GM19455 (cell line): ENCODE measurements at regions not wholly inside any gene's neighbourhood (a gene's known extent, or its start where the extent isn't known, plus 50 kb on each side); places are given as distances from the start of the nearest gene placed in this dataset.

ENCODE experiments used
- ATAC-seq: cut with Tn5 transposase; IDR thresholded peaks from one replicate; pipeline ENCODE4 v1.9.1; 2021; ENCODE audit not compliant: unreplicated experiment

GRCh38 chr4:129645461-129645860, 549.5 kb downstream of the C4orf33 start:
- no peak for ATAC-seq

- no peak for ATAC-seq
Observed at GRCh38 chr4:129668092-129668491, 572.1 kb downstream of the C4orf33 start.

GRCh38 chr4:129672941-129673340, 577.0 kb downstream of the C4orf33 start:
- no peak for ATAC-seq

GRCh38 chr4:129675036-129675435, 579.1 kb downstream of the C4orf33 start:
- no peak for ATAC-seq

- ATAC-seq = no peak
Observed at GRCh38 chr4:129676934-129677333, 581.0 kb downstream of the C4orf33 start.

- ATAC-seq = no peak
Observed at GRCh38 chr4:129682586-129682985, 586.6 kb downstream of the C4orf33 start.

- no peak for ATAC-seq
Observed at GRCh38 chr4:129707949-129708348, 612.0 kb downstream of the C4orf33 start.

- no peak for ATAC-seq
Observed at GRCh38 chr4:129708784-129709183, 612.8 kb downstream of the C4orf33 start.

GRCh38 chr4:129738175-129738574, 642.2 kb downstream of the C4orf33 start:
- no peak for ATAC-seq

GRCh38 chr4:129747756-129748155, 651.8 kb downstream of the C4orf33 start:
- ATAC-seq = no peak

- ATAC-seq = no peak
Observed at GRCh38 chr4:129748991-129749390, 653.0 kb downstream of the C4orf33 start.

GRCh38 chr4:129751646-129752045, 655.7 kb downstream of the C4orf33 start:
- no peak for ATAC-seq

GRCh38 chr4:129783596-129783995, 687.6 kb downstream of the C4orf33 start:
- ATAC-seq = no peak

- no peak for ATAC-seq
Observed at GRCh38 chr4:129788486-129788885, 692.5 kb downstream of the C4orf33 start.

GRCh38 chr4:129804461-129804981, 708.6 kb downstream of the C4orf33 start:
- no peak for ATAC-seq

- no peak for ATAC-seq
Observed at GRCh38 chr4:129806986-129807385, 711.0 kb downstream of the C4orf33 start.

GRCh38 chr4:129808242-129808641, 712.3 kb downstream of the C4orf33 start:
- ATAC-seq = no peak

- ATAC-seq = no peak
Observed at GRCh38 chr4:129821073-129821472, 725.1 kb downstream of the C4orf33 start.

- ATAC-seq = no peak
Observed at GRCh38 chr4:129821963-129822362, 726.0 kb downstream of the C4orf33 start.

- no peak for ATAC-seq
Observed at GRCh38 chr4:129822701-129823100, 726.7 kb downstream of the C4orf33 start.

GRCh38 chr4:129823105-129823504, 727.2 kb downstream of the C4orf33 start:
- no peak for ATAC-seq

- no peak for ATAC-seq
Observed at GRCh38 chr4:129829373-129829772, 733.4 kb downstream of the C4orf33 start.

GRCh38 chr4:129839687-129840086, 743.7 kb downstream of the C4orf33 start:
- ATAC-seq = no peak

GRCh38 chr4:129842096-129842495, 746.1 kb downstream of the C4orf33 start:
- no peak for ATAC-seq
